Mesodermal cell (in vitro differentiated cells): ENCODE measurements at regions not wholly inside any gene's neighbourhood (a gene's known extent, or its start where the extent isn't known, plus 50 kb on each side); places are given as distances from the start of the nearest gene placed in this dataset.

Experiments used
- H3K27ac ChIP-seq: 2 replicates; pipeline ENCODE4 v1.7.0; 2013; ENCODE audit warnings: mild to moderate bottlenecking, low read depth, low read length, moderate library complexity; ENCODE audit not compliant: severe bottlenecking
- H3K36me3 ChIP-seq: 2 replicates; pipeline ENCODE4 v1.7.1; 2013; ENCODE audit warnings: mild to moderate bottlenecking, low read length, moderate library complexity; ENCODE audit not compliant: control insufficient read depth, insufficient read depth
- H3K4me1 ChIP-seq: one replicate; pipeline ENCODE4 v1.7.1; 2013; ENCODE audit warnings: mild to moderate bottlenecking, low read length; ENCODE audit not compliant: insufficient read depth, control insufficient read depth, poor library complexity, severe bottlenecking
- H3K4me3 ChIP-seq: 2 replicates; pipeline ENCODE4 v1.7.0; 2013; ENCODE audit warnings: low read length, control low read depth, mild to moderate bottlenecking; ENCODE audit not compliant: insufficient read depth, poor library complexity, severe bottlenecking; ENCODE audit errors: extremely low read depth
- H3K9me3 ChIP-seq: 2 replicates; pipeline ENCODE4 v1.7.1; 2013; ENCODE audit warnings: mild to moderate bottlenecking, low read length, moderate library complexity; ENCODE audit not compliant: control insufficient read depth
- whole genome bisulfite sequencing, 2 experiments: methylation state at CpG; one replicate each; pipeline ENCODE4 v1.1.5; 2013; ENCODE audit warnings: missing lambda C conversion rate in 2 of 2; ENCODE audit not compliant: insufficient coverage in 2 of 2; 5-methylcytosine and 5-hydroxymethylcytosine counted together

- H3K36me3 ChIP-seq, result no peaks in the 10 kb centered on the region
- H3K4me1 ChIP-seq, result no peaks in the 10 kb centered on the region
- no peak overlapping the region for H3K27ac ChIP-seq
- no peak overlapping the region for H3K4me3 ChIP-seq
- H3K9me3 ChIP-seq, result peaks cover 10% of the 10 kb centered on the region
Measured at GRCh38 chr5:165906871-165907270, 2384.6 kb upstream of the WWC1 start.

- Histone ChIP-seq H3K9me3 (peaks cover 10% of the 10 kb centered on the region), H3K4me1 (no peaks in the 10 kb centered on the region), H3K4me3 (no peak overlapping the region), H3K27ac (no peak overlapping the region), H3K36me3 (no peaks in the 10 kb centered on the region)
- WGBS, 2 experiments, result 80% methylated on average over 1 of the region's 2 CpGs; no CpG with 5 or more reads in 1 of the 2 experiments
Measured at GRCh38 chr5:165913059-165913458, 2378.4 kb upstream of the WWC1 start.

GRCh38 chr5:165914456-165914855 is 2377.0 kb upstream of the WWC1 start:
- WGBS, 2 experiments, result 82 to 98% methylated on average over 3 to 4 of the region's 6 CpGs
- no peaks in the 10 kb centered on the region for H3K4me1 ChIP-seq
- H3K36me3 ChIP-seq, result no peaks in the 10 kb centered on the region
- no peak overlapping the region for H3K27ac ChIP-seq
- H3K9me3 ChIP-seq, result peaks cover 5% of the 10 kb centered on the region
- H3K4me3 ChIP-seq, result no peak overlapping the region

GRCh38 chr5:165919196-165919595 is 2372.2 kb upstream of the WWC1 start:
- Histone ChIP-seq H3K36me3 (no peaks in the 10 kb centered on the region), H3K27ac (no peak overlapping the region), H3K4me1 (no peaks in the 10 kb centered on the region), H3K9me3 (no peaks in the 10 kb centered on the region), H3K4me3 (no peak overlapping the region)
- WGBS, 2 experiments, result 97 to 99% methylated on average over 14 to 16 of the region's 20 CpGs

- Histone ChIP-seq H3K4me1 (no peaks in the 10 kb centered on the region), H3K9me3 (no peaks in the 10 kb centered on the region), H3K36me3 (no peaks in the 10 kb centered on the region), H3K4me3 (no peak overlapping the region), H3K27ac (no peak overlapping the region)
- WGBS, 2 experiments, result no CpG with 5 or more reads among the region's 1 CpG
Measured at GRCh38 chr5:165920655-165921054, 2370.8 kb upstream of the WWC1 start.

- no peak overlapping the region for H3K4me3 ChIP-seq
- 89 to 99% methylated on average over 6 of the region's 6 CpGs for WGBS, 2 experiments
- H3K36me3 ChIP-seq, result no peaks in the 10 kb centered on the region
- no peaks in the 10 kb centered on the region for H3K4me1 ChIP-seq
- no peak overlapping the region for H3K27ac ChIP-seq
- peaks cover 3% of the 10 kb centered on the region for H3K9me3 ChIP-seq
Measured at GRCh38 chr5:165928971-165929370, 2362.5 kb upstream of the WWC1 start.

GRCh38 chr5:165940541-165940940 is 2350.9 kb upstream of the WWC1 start:
- no peak overlapping the region for H3K4me3 ChIP-seq
- 100% methylated on average over 2 of the region's 4 CpGs; no CpG with 5 or more reads in 1 of the 2 experiments for WGBS, 2 experiments
- H3K36me3 ChIP-seq, result no peaks in the 10 kb centered on the region
- H3K27ac ChIP-seq, result no peak overlapping the region
- H3K4me1 ChIP-seq, result no peaks in the 10 kb centered on the region
- no peaks in the 10 kb centered on the region for H3K9me3 ChIP-seq

GRCh38 chr5:165956854-165957253 is 2334.6 kb upstream of the WWC1 start:
- no peaks in the 10 kb centered on the region for H3K9me3 ChIP-seq
- H3K4me1 ChIP-seq, result no peaks in the 10 kb centered on the region
- WGBS, 2 experiments, result 80 to 100% methylated on average over 1 of the region's 2 CpGs
- H3K27ac ChIP-seq, result no peak overlapping the region
- H3K36me3 ChIP-seq, result no peaks in the 10 kb centered on the region
- H3K4me3 ChIP-seq, result no peak overlapping the region

GRCh38 chr5:165981671-165982070 is 2309.8 kb upstream of the WWC1 start:
- Histone ChIP-seq H3K4me3 (no peak overlapping the region), H3K4me1 (no peaks in the 10 kb centered on the region), H3K9me3 (no peaks in the 10 kb centered on the region), H3K27ac (no peak overlapping the region), H3K36me3 (no peaks in the 10 kb centered on the region)
- 83 to 100% methylated on average over 2 of the region's 2 CpGs for WGBS, 2 experiments

- H3K4me3 ChIP-seq, result no peak overlapping the region
- H3K9me3 ChIP-seq, result no peaks in the 10 kb centered on the region
- no peak overlapping the region for H3K27ac ChIP-seq
- 81 to 94% methylated on average over 10 of the region's 13 CpGs for WGBS, 2 experiments
- H3K36me3 ChIP-seq, result no peaks in the 10 kb centered on the region
- no peaks in the 10 kb centered on the region for H3K4me1 ChIP-seq
Measured at GRCh38 chr5:165996201-165996875, 2295.1 kb upstream of the WWC1 start.

GRCh38 chr5:165999693-166000320 is 2291.6 kb upstream of the WWC1 start:
- no peak overlapping the region for H3K4me3 ChIP-seq
- H3K27ac ChIP-seq, result no peak overlapping the region
- H3K36me3 ChIP-seq, result no peaks in the 10 kb centered on the region
- no peaks in the 10 kb centered on the region for H3K4me1 ChIP-seq
- WGBS, 2 experiments, result 65 to 100% methylated on average over 1 to 2 of the region's 5 CpGs
- no peaks in the 10 kb centered on the region for H3K9me3 ChIP-seq
